ENCODE measurements at regions not wholly inside any gene's neighbourhood (a gene's known extent, or its start where the extent isn't known, plus 50 kb on each side); places are given as distances from the start of the nearest gene placed in this dataset.

- TF ChIP-seq POLR2AphosphoS5 (IDR thresholded peaks at IDR 0.05; ENCODE audit: low read depth, low read length), result no peak
- no peak for TF ChIP-seq POLR2A (IDR thresholded peaks at IDR 0.05; ENCODE audit: low read depth, low read length)
- TF ChIP-seq TAF1 (IDR thresholded peaks at IDR 0.05; ENCODE audit: low read depth, low read length), result no peak
- no peak for TF ChIP-seq SPI1 (IDR thresholded peaks at IDR 0.05; ENCODE audit: low read depth, low read length)
These were observed 357.4 kb downstream of the C12orf50 start for GRCh38 chr12:87671757-87672156.

Measured in GM12891 (cell line).